ENCODE measurements at regions not wholly inside any gene's neighbourhood (a gene's known extent, or its start where the extent isn't known, plus 50 kb on each side); places are given as distances from the start of the nearest gene placed in this dataset.

- TF ChIP-seq, protein P1, sequence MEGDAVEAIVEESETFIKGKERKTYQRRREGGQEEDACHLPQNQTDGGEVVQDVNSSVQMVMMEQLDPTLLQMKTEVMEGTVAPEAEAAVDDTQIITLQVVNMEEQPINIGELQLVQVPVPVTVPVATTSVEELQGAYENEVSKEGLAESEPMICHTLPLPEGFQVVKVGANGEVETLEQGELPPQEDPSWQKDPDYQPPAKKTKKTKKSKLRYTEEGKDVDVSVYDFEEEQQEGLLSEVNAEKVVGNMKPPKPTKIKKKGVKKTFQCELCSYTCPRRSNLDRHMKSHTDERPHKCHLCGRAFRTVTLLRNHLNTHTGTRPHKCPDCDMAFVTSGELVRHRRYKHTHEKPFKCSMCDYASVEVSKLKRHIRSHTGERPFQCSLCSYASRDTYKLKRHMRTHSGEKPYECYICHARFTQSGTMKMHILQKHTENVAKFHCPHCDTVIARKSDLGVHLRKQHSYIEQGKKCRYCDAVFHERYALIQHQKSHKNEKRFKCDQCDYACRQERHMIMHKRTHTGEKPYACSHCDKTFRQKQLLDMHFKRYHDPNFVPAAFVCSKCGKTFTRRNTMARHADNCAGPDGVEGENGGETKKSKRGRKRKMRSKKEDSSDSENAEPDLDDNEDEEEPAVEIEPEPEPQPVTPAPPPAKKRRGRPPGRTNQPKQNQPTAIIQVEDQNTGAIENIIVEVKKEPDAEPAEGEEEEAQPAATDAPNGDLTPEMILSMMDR (IDR thresholded peaks at IDR 0.05 in 4 of 5, conservative IDR thresholded peaks at IDR 0.05 in 1 of 5) = no peak
- no peak for TF ChIP-seq POLR2A (IDR thresholded peaks at IDR 0.05)
These were observed 1585.6 kb downstream of the EFNA5 start for GRCh38 chr5:106085136-106085535.
